Sigmoid colon (tissue), 4 donors: ENCODE measurements at regions not wholly inside any gene's neighbourhood (a gene's known extent, or its start where the extent isn't known, plus 50 kb on each side); places are given as distances from the start of the nearest gene placed in this dataset.

Experiments used
- CTCF ChIP-seq, 4 experiments: fragments of 450-650 bp in 3 of 4; fragments of 200-600 bp in 1 of 4; IDR thresholded peaks; one replicate each; pipeline ENCODE4 v1.5.1; 2016 to 2019; ENCODE audit warnings: antibody characterized with exemption in 4 of 4, mild to moderate bottlenecking in 3 of 4, moderate library complexity in 2 of 4
- EP300 ChIP-seq, 4 donors: sonication (generic); formaldehyde crosslinking; IDR thresholded peaks; one replicate each; pipeline ENCODE4 v1.6.1; 2017; ENCODE audit warnings: antibody characterized with exemption in 4 of 4

GRCh38 chr2:38192976-38193375 is 117.0 kb upstream of the CYP1B1 start:
- TF ChIP-seq CTCF (IDR thresholded peaks at IDR 0.05) = no peak
- TF ChIP-seq EP300 (IDR thresholded peaks at IDR 0.05) = no peak
